Peyer's patch (tissue), 4 donors: ENCODE measurements at regions not wholly inside any gene's neighbourhood (a gene's known extent, or its start where the extent isn't known, plus 50 kb on each side); places are given as distances from the start of the nearest gene placed in this dataset.

Experiments
- POLR2A ChIP-seq, 2 donors: fragments of 450-650 bp; IDR thresholded peaks; one replicate each; pipeline ENCODE4 v1.5.1; 2017; ENCODE audit warnings: antibody characterized with exemption in 2 of 2, mild to moderate bottlenecking in 2 of 2, moderate library complexity in 2 of 2
- TF ChIP-seq, protein P1 (sequence below), 6 experiments: fragments of 450-650 bp in 4 of 6; fragments of 200-600 bp in 2 of 6; sonication (generic) in 1 of 6; IDR thresholded peaks; one replicate each; pipeline ENCODE4 v1.5.1; 2017 to 2019; ENCODE audit warnings: antibody characterized with exemption in 6 of 6, mild to moderate bottlenecking in 3 of 6, moderate library complexity in 1 of 6

DNA sequence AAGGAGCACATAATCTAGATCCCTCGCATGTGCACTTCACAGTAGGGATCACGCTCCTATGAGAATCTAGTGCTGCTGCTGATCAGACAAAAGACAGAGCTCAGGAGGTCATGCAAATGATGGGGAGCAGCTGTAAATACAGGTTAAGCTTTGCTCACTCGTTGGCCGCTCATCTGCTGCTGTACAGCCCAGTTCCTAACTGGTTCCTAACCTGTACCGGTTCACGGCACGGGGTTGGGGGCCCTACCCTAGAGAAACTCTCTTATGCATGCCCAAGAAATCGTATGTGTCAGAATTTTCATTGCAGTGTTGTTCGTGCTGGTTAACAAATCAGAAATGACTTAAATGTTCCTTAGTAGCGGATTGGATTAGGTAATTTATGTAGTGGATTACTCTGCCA, 116.1 kb downstream of the CDH26 start:
- TF ChIP-seq, protein P1, sequence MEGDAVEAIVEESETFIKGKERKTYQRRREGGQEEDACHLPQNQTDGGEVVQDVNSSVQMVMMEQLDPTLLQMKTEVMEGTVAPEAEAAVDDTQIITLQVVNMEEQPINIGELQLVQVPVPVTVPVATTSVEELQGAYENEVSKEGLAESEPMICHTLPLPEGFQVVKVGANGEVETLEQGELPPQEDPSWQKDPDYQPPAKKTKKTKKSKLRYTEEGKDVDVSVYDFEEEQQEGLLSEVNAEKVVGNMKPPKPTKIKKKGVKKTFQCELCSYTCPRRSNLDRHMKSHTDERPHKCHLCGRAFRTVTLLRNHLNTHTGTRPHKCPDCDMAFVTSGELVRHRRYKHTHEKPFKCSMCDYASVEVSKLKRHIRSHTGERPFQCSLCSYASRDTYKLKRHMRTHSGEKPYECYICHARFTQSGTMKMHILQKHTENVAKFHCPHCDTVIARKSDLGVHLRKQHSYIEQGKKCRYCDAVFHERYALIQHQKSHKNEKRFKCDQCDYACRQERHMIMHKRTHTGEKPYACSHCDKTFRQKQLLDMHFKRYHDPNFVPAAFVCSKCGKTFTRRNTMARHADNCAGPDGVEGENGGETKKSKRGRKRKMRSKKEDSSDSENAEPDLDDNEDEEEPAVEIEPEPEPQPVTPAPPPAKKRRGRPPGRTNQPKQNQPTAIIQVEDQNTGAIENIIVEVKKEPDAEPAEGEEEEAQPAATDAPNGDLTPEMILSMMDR (IDR thresholded peaks at IDR 0.05) = no peak
- no peak for TF ChIP-seq POLR2A (IDR thresholded peaks at IDR 0.05)
